OCI-LY1 (cell line): ENCODE measurements at regions not wholly inside any gene's neighbourhood (a gene's known extent, or its start where the extent isn't known, plus 50 kb on each side); places are given as distances from the start of the nearest gene placed in this dataset.

Source experiments
- H2AFZ ChIP-seq: fragments of 200-600 bp; sonication (generic), shearing (Covaris generic); 2 replicates; pipeline ENCODE4 v1.6.0; 2014; ENCODE audit warnings: antibody characterized with exemption, mild to moderate bottlenecking, low read length
- H3F3A ChIP-seq: fragments of 200-600 bp; sonication (generic), shearing (Covaris generic); 2 replicates; pipeline ENCODE4 v1.6.0; 2014; ENCODE audit warnings: mild to moderate bottlenecking, antibody characterized with exemption, low read length, moderate library complexity; ENCODE audit not compliant: insufficient read depth
- H3K27ac ChIP-seq: fragments of 200-600 bp; sonication (generic); 2 replicates; pipeline ENCODE4 v1.5.1; 2014; ENCODE audit warnings: low read length, mixed run types, mild to moderate bottlenecking, low read depth; ENCODE audit not compliant: poor library complexity, severe bottlenecking
- H3K27me3 ChIP-seq: fragments of 200-600 bp; sonication (generic); 2 replicates; pipeline ENCODE4 v1.6.0; 2014; ENCODE audit warnings: antibody characterized with exemption, mild to moderate bottlenecking, low read length, moderate library complexity; ENCODE audit not compliant: insufficient read depth
- H3K36me3 ChIP-seq: fragments of 200-600 bp; sonication (generic); 2 replicates; pipeline ENCODE4 v1.6.1; 2014; ENCODE audit warnings: mild to moderate bottlenecking, antibody characterized with exemption, low read length, moderate library complexity, mixed read lengths; ENCODE audit not compliant: insufficient read depth
- H3K4me1 ChIP-seq: fragments of 200-600 bp; sonication (generic); 2 replicates; pipeline ENCODE4 v1.5.1; 2014; ENCODE audit warnings: mild to moderate bottlenecking, low read length, moderate library complexity; ENCODE audit not compliant: insufficient read depth, severe bottlenecking
- H3K4me2 ChIP-seq: fragments of 200-600 bp; sonication (generic), shearing (Covaris generic); 2 replicates; pipeline ENCODE4 v1.6.1; 2014; ENCODE audit warnings: low read length
- H3K4me3 ChIP-seq: fragments of 200-600 bp; sonication (generic); 2 replicates; pipeline ENCODE4 v1.5.1; 2014; ENCODE audit warnings: low read length, low read depth, mild to moderate bottlenecking, mixed read lengths; ENCODE audit not compliant: poor library complexity, severe bottlenecking
- H3K79me2 ChIP-seq: fragments of 200-600 bp; shearing (Covaris generic); 2 replicates; pipeline ENCODE4 v1.6.1; 2016; ENCODE audit warnings: mixed run types, low read length, mixed read lengths; ENCODE audit not compliant: insufficient read depth
- H3K9ac ChIP-seq: fragments of 200-600 bp; sonication (generic), shearing (Covaris generic); 2 replicates; pipeline ENCODE4 v1.6.1; 2014; ENCODE audit warnings: mild to moderate bottlenecking, low read length, mixed read lengths
- H3K9me2 ChIP-seq: fragments of 200-600 bp; sonication (generic), shearing (Covaris generic); 2 replicates; pipeline ENCODE4 v1.6.1; 2014; ENCODE audit warnings: low read depth, mild to moderate bottlenecking, low read length, mixed read lengths
- H3K9me3 ChIP-seq: fragments of 200-600 bp; shearing (Covaris generic); 2 replicates; pipeline ENCODE4 v1.6.1; 2014; ENCODE audit warnings: low read length, mixed read lengths
- H4K20me1 ChIP-seq: fragments of 200-600 bp; sonication (generic), shearing (Covaris generic); 2 replicates; pipeline ENCODE4 v1.6.0; 2016; ENCODE audit warnings: mild to moderate bottlenecking, low read length; ENCODE audit not compliant: insufficient read depth
- EZH2 ChIP-seq: fragments of 200-600 bp; sonication (generic), shearing (Covaris generic); IDR thresholded peaks from 2 replicates; pipeline ENCODE4 v1.8.0; 2017; ENCODE audit warnings: borderline replicate concordance, mixed run types, mild to moderate bottlenecking, antibody characterized with exemption, low read length, moderate library complexity, mixed read lengths
- TF ChIP-seq, protein P1 (sequence below): fragments of 200-600 bp; sonication (generic), shearing (Covaris generic); IDR thresholded peaks from 2 replicates; pipeline ENCODE4 v1.5.1; 2017; ENCODE audit warnings: mild to moderate bottlenecking, antibody characterized with exemption, low read length, moderate library complexity, mixed read lengths

DNA sequence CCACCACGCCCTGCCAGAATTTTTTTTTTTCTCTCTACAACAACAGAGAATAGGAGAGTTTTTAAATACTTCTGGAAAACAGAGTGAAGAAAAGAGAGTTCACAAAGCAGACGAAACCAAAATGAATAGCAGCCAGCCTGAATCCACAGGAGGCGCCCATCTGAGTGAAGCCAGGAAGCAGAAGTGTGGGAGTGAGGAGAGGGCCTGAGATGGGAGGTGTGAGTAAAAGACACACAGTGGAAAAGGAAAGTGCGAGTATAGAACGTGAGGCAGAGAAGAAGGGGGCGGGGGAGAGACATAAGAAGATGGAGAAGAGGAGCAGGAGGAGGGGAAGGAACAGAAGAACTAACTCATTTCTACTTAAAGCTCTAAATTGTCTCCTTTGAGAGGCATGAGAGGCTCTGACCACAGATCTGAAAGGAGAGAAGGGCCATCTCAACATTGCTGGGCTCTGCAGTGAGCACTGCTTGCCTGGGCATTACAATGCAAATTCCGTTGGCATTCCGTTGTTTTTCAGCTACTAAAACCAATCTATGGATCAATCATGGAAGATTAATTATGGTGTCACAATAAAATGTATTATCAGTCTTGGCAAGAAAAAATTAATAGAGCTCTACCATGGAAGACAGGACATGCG is 140.1 kb upstream of the CPSF6 start:
- H3K79me2 ChIP-seq: no peaks in the 10 kb centered on the region
- H3K9ac ChIP-seq: no peak overlapping the region
- H3K36me3 ChIP-seq: no peaks in the 10 kb centered on the region
- no peaks in the 10 kb centered on the region for H3F3A ChIP-seq
- no peak overlapping the region for H3K4me3 ChIP-seq
- H3K27me3 ChIP-seq: no peaks in the 10 kb centered on the region
- no peak overlapping the region for H2AFZ ChIP-seq
- no peaks in the 10 kb centered on the region for H3K4me1 ChIP-seq
- TF ChIP-seq, protein P1, sequence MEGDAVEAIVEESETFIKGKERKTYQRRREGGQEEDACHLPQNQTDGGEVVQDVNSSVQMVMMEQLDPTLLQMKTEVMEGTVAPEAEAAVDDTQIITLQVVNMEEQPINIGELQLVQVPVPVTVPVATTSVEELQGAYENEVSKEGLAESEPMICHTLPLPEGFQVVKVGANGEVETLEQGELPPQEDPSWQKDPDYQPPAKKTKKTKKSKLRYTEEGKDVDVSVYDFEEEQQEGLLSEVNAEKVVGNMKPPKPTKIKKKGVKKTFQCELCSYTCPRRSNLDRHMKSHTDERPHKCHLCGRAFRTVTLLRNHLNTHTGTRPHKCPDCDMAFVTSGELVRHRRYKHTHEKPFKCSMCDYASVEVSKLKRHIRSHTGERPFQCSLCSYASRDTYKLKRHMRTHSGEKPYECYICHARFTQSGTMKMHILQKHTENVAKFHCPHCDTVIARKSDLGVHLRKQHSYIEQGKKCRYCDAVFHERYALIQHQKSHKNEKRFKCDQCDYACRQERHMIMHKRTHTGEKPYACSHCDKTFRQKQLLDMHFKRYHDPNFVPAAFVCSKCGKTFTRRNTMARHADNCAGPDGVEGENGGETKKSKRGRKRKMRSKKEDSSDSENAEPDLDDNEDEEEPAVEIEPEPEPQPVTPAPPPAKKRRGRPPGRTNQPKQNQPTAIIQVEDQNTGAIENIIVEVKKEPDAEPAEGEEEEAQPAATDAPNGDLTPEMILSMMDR: no peak
- no peak for TF ChIP-seq EZH2
- no peaks in the 10 kb centered on the region for H3K9me2 ChIP-seq
- H3K27ac ChIP-seq: no peak overlapping the region
- no peaks in the 10 kb centered on the region for H3K9me3 ChIP-seq
- H4K20me1 ChIP-seq: no peaks in the 10 kb centered on the region
- no peak overlapping the region for H3K4me2 ChIP-seq

DNA sequence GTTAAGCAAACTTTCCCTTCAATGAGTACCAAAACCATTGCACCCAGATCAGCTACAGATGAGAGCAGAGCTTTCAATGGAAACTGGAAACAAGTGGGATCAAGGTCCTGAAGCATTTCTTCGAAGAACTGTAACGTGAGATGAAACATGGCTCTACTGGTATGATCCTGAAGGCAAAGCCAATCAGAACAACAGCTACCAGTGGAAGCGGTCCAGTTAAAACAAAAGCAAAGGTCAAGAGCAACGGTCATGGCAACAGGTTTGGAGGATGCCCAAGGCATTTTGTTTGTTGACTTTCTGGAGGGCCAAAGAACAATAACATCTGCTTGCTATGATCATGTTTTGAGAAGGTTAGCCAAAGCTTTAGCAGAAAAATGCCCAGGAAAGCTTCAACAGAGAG is 137.9 kb upstream of the CPSF6 start:
- H3K36me3 ChIP-seq: no peaks in the 10 kb centered on the region
- H3K79me2 ChIP-seq: no peaks in the 10 kb centered on the region
- H3K4me3 ChIP-seq: no peak overlapping the region
- H2AFZ ChIP-seq: no peak overlapping the region
- no peak overlapping the region for H3K9ac ChIP-seq
- no peaks in the 10 kb centered on the region for H3F3A ChIP-seq
- H4K20me1 ChIP-seq: no peaks in the 10 kb centered on the region
- no peaks in the 10 kb centered on the region for H3K4me1 ChIP-seq
- no peak for TF ChIP-seq EZH2
- TF ChIP-seq, protein P1: no peak
- no peaks in the 10 kb centered on the region for H3K9me2 ChIP-seq
- H3K4me2 ChIP-seq: no peak overlapping the region
- H3K27ac ChIP-seq: no peak overlapping the region
- H3K27me3 ChIP-seq: no peaks in the 10 kb centered on the region
- H3K9me3 ChIP-seq: no peaks in the 10 kb centered on the region

DNA sequence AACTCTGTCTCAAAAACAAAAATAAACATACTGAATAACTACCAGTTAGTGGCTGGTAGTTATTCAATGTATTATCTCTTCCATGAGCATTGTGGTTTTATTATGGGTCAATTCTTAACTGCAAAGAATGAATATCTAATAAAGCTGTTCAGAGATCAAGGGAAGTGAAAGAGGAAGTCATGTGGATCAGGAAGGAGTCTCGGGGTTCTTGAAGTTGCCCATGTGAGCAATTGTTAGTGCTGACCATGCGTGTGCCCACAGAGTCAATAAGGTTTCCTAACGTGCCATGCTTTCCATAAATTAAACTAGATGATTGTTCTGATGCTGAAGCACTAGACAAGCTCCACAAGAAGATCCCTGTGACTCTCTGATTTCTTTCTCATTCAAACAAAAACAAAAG is 136.5 kb upstream of the CPSF6 start:
- no peak for TF ChIP-seq EZH2
- TF ChIP-seq, protein P1: no peak
- H3F3A ChIP-seq: no peaks in the 10 kb centered on the region
- H3K4me2 ChIP-seq: no peak overlapping the region
- H2AFZ ChIP-seq: no peak overlapping the region
- no peaks in the 10 kb centered on the region for H3K79me2 ChIP-seq
- H3K36me3 ChIP-seq: no peaks in the 10 kb centered on the region
- H4K20me1 ChIP-seq: no peaks in the 10 kb centered on the region
- no peaks in the 10 kb centered on the region for H3K9me2 ChIP-seq
- H3K4me3 ChIP-seq: no peak overlapping the region
- H3K9ac ChIP-seq: no peak overlapping the region
- H3K4me1 ChIP-seq: no peaks in the 10 kb centered on the region
- H3K9me3 ChIP-seq: no peaks in the 10 kb centered on the region
- H3K27me3 ChIP-seq: no peaks in the 10 kb centered on the region
- H3K27ac ChIP-seq: no peak overlapping the region
